Keratinocyte (primary cell): ENCODE measurements at regions not wholly inside any gene's neighbourhood (a gene's known extent, or its start where the extent isn't known, plus 50 kb on each side); places are given as distances from the start of the nearest gene placed in this dataset.

Source experiments
- DNase-seq: peaks from one replicate; pipeline ENCODE4 v3.0.0-alpha.2; 2011; ENCODE audit warnings: low read depth, missing footprints, low spot score
- FAIRE-seq: peaks from 2 replicates; lab custom pipeline; 2011; peaks lifted over from hg19 to GRCh38; lab: Jason Lieb, UNC
- H2AFZ ChIP-seq: 2 replicates; pipeline ENCODE4 v1.6.0; 2012; ENCODE audit warnings: low read length, control low read depth, inconsistent platforms; ENCODE audit not compliant: control insufficient read depth
- H3K27ac ChIP-seq: 2 replicates; pipeline ENCODE4 v1.5.1; 2011; ENCODE audit warnings: low read length; ENCODE audit not compliant: control insufficient read depth, insufficient read depth
- H3K27me3 ChIP-seq: 3 replicates; pipeline ENCODE4 v1.6.0; 2011; ENCODE audit warnings: low read length; ENCODE audit not compliant: control insufficient read depth, insufficient read depth; ENCODE audit errors: extremely low read depth
- H3K36me3 ChIP-seq, 2 experiments: 2 replicates in 1 of 2; 3 replicates in 1 of 2; pipeline ENCODE4 v1.5.1; 2011; ENCODE audit warnings: low read length in 2 of 2, mild to moderate bottlenecking in 1 of 2; ENCODE audit not compliant: control insufficient read depth in 2 of 2, insufficient read depth in 2 of 2; ENCODE audit errors: extremely low read depth in 1 of 2
- H3K4me1 ChIP-seq: 3 replicates; pipeline ENCODE4 v1.5.1; 2011; ENCODE audit warnings: low read length; ENCODE audit not compliant: control insufficient read depth, insufficient read depth; ENCODE audit errors: extremely low read depth
- H3K4me2 ChIP-seq: 3 replicates; pipeline ENCODE4 v1.6.0; 2011; ENCODE audit warnings: low read depth, low read length; ENCODE audit not compliant: control insufficient read depth, insufficient read depth; ENCODE audit errors: extremely low read depth
- H3K4me3 ChIP-seq, 3 experiments: fragments of 200-600 bp in 1 of 3; sonication (generic) in 1 of 3; 2 replicates in 2 of 3; 3 replicates in 1 of 3; pipeline ENCODE4 v1.5.1; 2011 to 2016; ENCODE audit warnings: low read length in 3 of 3, mild to moderate bottlenecking in 3 of 3, control low read depth in 2 of 3, inconsistent platforms in 1 of 3, low read depth in 1 of 3, mixed read lengths in 1 of 3, mixed run types in 1 of 3, moderate library complexity in 1 of 3; ENCODE audit not compliant: control insufficient read depth in 2 of 3, insufficient read depth in 2 of 3; ENCODE audit errors: extremely low read depth in 1 of 3
- H3K79me2 ChIP-seq: 2 replicates; pipeline ENCODE4 v1.6.0; 2012; ENCODE audit warnings: low read length; ENCODE audit not compliant: control insufficient read depth, insufficient read depth
- H3K9ac ChIP-seq: 3 replicates; pipeline ENCODE4 v1.6.0; 2011; ENCODE audit warnings: low read length; ENCODE audit not compliant: control insufficient read depth, insufficient read depth; ENCODE audit errors: extremely low read depth
- H3K9me1 ChIP-seq: 3 replicates; pipeline ENCODE4 v1.6.0; 2011; ENCODE audit warnings: low read length; ENCODE audit not compliant: control insufficient read depth, insufficient read depth; ENCODE audit errors: extremely low read depth
- H3K9me3 ChIP-seq: 2 replicates; pipeline ENCODE4 v1.5.1; 2012; ENCODE audit warnings: low read depth, low read length; ENCODE audit not compliant: control insufficient read depth
- H4K20me1 ChIP-seq: 3 replicates; pipeline ENCODE4 v1.6.0; 2011; ENCODE audit warnings: low read length; ENCODE audit not compliant: control insufficient read depth, insufficient read depth; ENCODE audit errors: extremely low read depth
- CTCF ChIP-seq, 3 experiments: IDR thresholded peaks in 1 of 3; conservative IDR thresholded peaks in 1 of 3; optimal IDR thresholded peaks in 1 of 3; 2 replicates in 2 of 3; 3 replicates in 1 of 3; pipeline versions ENCODE3 to v1.5.1; 2011; ENCODE audit warnings: low read length in 3 of 3, mild to moderate bottlenecking in 3 of 3, moderate library complexity in 2 of 3, control low read depth in 1 of 3, inconsistent platforms in 1 of 3; ENCODE audit not compliant: insufficient read depth in 2 of 3; ENCODE audit errors: extremely low read depth in 1 of 3
- EZH2 ChIP-seq: IDR thresholded peaks from one replicate; pipeline ENCODE4 v1.6.1; 2012; ENCODE audit warnings: inconsistent platforms, mild to moderate bottlenecking, low read length, moderate library complexity
- dilution Hi-C: fragments of 300-500 bp; cut with MboI; formaldehyde crosslinking; loops from one replicate; pipeline ENCODE4 v1.7.0; 2020; ENCODE audit warnings: low sequenced_read_pairs; ENCODE audit not compliant: extremely low pct_ligation_motif_present

GRCh38 chr7:30226614-30227268 is 57.7 kb upstream of the ZNRF2 start:
- no peaks in the 10 kb centered on the region for H3K27me3 ChIP-seq
- TF ChIP-seq CTCF (optimal IDR thresholded peaks at IDR 0.05 in 1 of 3, IDR thresholded peaks at IDR 0.05 in 1 of 3, conservative IDR thresholded peaks at IDR 0.05 in 1 of 3; ENCODE audit: extremely low read depth in 1 of 3, insufficient read depth in 2 of 3, low read length in 3 of 3) (peak; percentile 73 to 78 (median 75)), EZH2 (no peak)
- FAIRE-seq = peak; percentile 36
- no peaks in the 10 kb centered on the region for H3K36me3 ChIP-seq
- H3K4me1 ChIP-seq = peaks cover 35% of the 10 kb centered on the region
- H4K20me1 ChIP-seq = no peaks in the 10 kb centered on the region
- dilution Hi-C loops = no loop called here
- H3K27ac ChIP-seq = peak overlapping the region; percentile 75
- peak; percentile 13 for DNase-seq
- peak overlapping the region; percentile 66 for H3K4me2 ChIP-seq
- peak overlapping the region; percentile 14 for H2AFZ ChIP-seq
- peak overlapping the region; percentile 16 for H3K9ac ChIP-seq
- no peaks in the 10 kb centered on the region for H3K9me3 ChIP-seq
- no peaks in the 10 kb centered on the region for H3K79me2 ChIP-seq
- H3K9me1 ChIP-seq = no peaks in the 10 kb centered on the region
- no peak overlapping the region for H3K4me3 ChIP-seq

- DNase-seq (no peak), FAIRE-seq (no peak)
- Histone ChIP-seq H2AFZ (no peak overlapping the region), H3K4me2 (no peak overlapping the region), H3K79me2 (no peaks in the 10 kb centered on the region), H3K4me1 (peaks cover 9% of the 10 kb centered on the region), H3K4me3 (no peak overlapping the region), H4K20me1 (no peaks in the 10 kb centered on the region), H3K27ac (no peak overlapping the region), H3K9ac (no peak overlapping the region), H3K36me3 (no peaks in the 10 kb centered on the region), H3K27me3 (no peaks in the 10 kb centered on the region), H3K9me1 (no peaks in the 10 kb centered on the region), H3K9me3 (no peaks in the 10 kb centered on the region)
- dilution Hi-C loops = no loop called here
- TF ChIP-seq CTCF (optimal IDR thresholded peaks at IDR 0.05 in 1 of 3, IDR thresholded peaks at IDR 0.05 in 1 of 3, conservative IDR thresholded peaks at IDR 0.05 in 1 of 3; ENCODE audit: extremely low read depth in 1 of 3, insufficient read depth in 2 of 3, low read length in 3 of 3) (no peak), EZH2 (no peak)
Observed at GRCh38 chr7:30231271-30231670, 53.1 kb upstream of the ZNRF2 start.
